ENCODE measurements at regions not wholly inside any gene's neighbourhood (a gene's known extent, or its start where the extent isn't known, plus 50 kb on each side); places are given as distances from the start of the nearest gene placed in this dataset.

DNA sequence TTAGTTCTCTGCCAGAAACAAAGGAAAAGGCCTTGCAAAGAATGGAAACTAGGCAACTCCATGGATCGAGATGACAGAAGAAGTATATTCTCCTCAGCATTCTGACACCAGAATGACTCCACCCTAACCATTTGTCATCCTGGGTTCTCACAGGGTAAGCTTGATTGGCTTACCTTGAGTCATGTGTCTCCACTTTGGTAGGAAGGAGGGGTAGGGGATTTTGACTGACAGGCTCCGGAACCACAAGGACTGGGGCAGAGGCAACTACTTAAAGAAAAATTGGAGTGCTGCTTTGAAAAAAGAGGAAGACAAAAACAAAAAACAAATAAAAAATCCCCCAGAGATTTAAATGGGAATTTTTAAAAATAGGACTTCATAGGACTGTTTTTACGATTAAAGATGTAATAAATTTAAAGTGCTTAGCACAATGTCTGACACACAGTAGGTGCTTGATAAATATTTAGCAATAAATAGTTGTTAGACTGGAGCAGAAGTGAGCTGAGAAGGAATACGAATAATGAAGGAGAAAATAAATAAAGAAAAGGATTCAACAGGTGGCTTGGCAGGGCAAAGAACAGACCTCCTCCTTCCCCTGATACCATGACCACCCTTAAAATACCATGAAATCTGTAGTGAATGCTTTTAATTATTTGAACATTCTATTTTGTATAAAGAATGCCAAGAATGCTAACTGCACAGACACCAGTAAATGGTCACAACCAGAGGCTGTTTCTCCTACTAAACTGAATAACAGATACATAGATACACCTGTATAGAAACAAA lies 230.2 kb downstream of the CDCA7 start:
- Histone ChIP-seq H3K9me3 (no peaks in the 10 kb centered on the region), H3K4me3 (no peak overlapping the region), H3K27ac (no peak overlapping the region), H3K4me1 (no peaks in the 10 kb centered on the region), H3K27me3 (no peaks in the 10 kb centered on the region), H3K36me3 (no peaks in the 10 kb centered on the region)
- DNase-seq: no peak
- TF ChIP-seq, protein P1, sequence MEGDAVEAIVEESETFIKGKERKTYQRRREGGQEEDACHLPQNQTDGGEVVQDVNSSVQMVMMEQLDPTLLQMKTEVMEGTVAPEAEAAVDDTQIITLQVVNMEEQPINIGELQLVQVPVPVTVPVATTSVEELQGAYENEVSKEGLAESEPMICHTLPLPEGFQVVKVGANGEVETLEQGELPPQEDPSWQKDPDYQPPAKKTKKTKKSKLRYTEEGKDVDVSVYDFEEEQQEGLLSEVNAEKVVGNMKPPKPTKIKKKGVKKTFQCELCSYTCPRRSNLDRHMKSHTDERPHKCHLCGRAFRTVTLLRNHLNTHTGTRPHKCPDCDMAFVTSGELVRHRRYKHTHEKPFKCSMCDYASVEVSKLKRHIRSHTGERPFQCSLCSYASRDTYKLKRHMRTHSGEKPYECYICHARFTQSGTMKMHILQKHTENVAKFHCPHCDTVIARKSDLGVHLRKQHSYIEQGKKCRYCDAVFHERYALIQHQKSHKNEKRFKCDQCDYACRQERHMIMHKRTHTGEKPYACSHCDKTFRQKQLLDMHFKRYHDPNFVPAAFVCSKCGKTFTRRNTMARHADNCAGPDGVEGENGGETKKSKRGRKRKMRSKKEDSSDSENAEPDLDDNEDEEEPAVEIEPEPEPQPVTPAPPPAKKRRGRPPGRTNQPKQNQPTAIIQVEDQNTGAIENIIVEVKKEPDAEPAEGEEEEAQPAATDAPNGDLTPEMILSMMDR (IDR thresholded peaks at IDR 0.05): no peak
- TF ChIP-seq POLR2A (IDR thresholded peaks at IDR 0.05): no peak
- intact Hi-C loops (cut with DNase I; ENCODE audit: low total_unique reads): no loop called here

DNA sequence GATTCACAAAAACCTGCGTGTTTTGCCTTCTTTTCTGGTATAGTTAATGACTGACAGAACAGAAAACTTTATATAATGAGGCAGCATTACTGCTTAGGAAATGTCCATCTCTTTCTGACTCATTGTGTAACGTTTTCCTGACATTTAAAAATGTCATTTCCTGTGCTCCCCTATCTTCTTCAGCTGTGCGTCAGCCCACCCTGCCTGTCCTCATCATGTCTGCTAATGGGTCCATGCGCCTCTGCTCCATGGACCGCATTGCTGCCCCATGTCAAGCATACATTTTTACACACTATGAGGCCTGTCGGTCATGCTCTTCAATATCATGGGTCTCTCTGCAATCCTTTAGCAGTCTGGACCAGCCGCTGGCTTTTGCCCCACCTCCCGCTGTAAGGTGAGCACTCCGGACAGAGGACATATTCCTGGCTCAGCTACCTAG lies 234.3 kb downstream of the CDCA7 start:
- TF ChIP-seq, protein P1 (IDR thresholded peaks at IDR 0.05): no peak
- no peak for TF ChIP-seq POLR2A (IDR thresholded peaks at IDR 0.05)
- Histone ChIP-seq H3K9me3 (no peaks in the 10 kb centered on the region), H3K4me3 (no peak overlapping the region), H3K36me3 (no peaks in the 10 kb centered on the region), H3K27me3 (no peaks in the 10 kb centered on the region), H3K4me1 (no peaks in the 10 kb centered on the region), H3K27ac (no peak overlapping the region)
- intact Hi-C loops (cut with DNase I; ENCODE audit: low total_unique reads): no loop called here
- DNase-seq: no peak

DNA sequence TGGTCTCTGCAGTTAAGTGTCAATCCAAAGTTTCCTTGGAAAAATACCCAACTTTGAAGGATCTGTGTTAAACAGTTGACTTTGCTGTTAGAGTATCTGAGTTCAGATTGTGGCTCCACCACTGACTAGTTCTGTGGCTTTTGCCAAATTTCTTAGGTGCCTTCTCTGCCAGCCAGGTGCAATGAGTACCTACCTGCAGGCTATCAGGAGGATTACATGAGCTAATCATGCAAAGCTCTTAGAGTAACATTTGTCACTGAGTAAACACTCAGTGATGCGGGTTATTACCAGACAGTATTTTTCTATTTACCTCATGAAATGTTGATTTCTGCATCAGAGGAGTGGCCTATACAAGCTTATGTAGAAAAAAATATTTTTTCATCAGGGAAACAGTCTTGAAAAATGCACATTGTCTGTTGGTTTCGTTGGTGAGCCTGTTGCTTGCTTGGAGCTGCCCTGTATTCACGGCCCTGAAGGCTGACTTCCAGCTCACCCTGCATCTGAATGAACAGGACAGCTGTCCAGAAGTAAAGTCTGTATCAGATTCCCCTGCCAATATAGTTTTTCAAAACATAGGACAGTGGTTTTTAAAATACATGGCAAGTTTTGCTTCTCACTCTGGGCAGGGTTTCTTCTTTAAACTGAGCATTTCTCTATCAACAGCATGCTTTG lies 235.1 kb downstream of the CDCA7 start:
- Histone ChIP-seq H3K4me3 (no peak overlapping the region), H3K27ac (no peak overlapping the region), H3K9me3 (no peaks in the 10 kb centered on the region), H3K27me3 (no peaks in the 10 kb centered on the region), H3K4me1 (no peaks in the 10 kb centered on the region), H3K36me3 (no peaks in the 10 kb centered on the region)
- no peak for TF ChIP-seq POLR2A (IDR thresholded peaks at IDR 0.05)
- TF ChIP-seq, protein P1 (IDR thresholded peaks at IDR 0.05): no peak
- intact Hi-C loops (cut with DNase I; ENCODE audit: low total_unique reads): no loop called here
- no peak for DNase-seq

DNA sequence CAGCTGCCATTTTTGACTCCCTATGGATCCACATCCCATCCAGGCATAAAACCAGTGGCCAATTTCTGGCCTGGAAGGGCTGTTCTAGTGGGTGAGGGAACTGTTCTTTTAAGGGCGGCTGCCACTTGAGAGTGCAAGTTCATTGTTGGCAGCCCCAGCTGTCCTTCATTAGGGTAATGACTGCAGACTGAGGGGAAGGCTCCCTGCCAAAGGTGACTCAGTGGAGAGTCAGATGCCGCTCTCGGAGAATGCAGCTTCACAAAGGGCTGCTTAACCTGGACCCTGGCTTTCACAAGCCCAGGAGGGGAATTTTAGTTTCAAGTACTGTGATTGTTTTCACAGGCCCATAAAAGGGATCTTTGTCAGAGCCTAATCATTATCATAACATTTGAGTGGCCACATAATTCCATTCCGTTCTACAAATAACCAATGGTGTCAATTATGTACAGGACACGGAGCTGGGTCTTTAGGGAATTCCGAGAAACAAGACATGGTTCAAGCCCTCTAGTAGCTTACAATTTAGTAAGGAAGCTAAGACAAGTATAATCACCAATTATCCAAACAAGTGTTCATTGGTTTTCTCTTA lies 235.7 kb downstream of the CDCA7 start:
- Histone ChIP-seq H3K4me1 (no peaks in the 10 kb centered on the region), H3K27me3 (no peaks in the 10 kb centered on the region), H3K4me3 (no peak overlapping the region), H3K9me3 (no peaks in the 10 kb centered on the region), H3K36me3 (no peaks in the 10 kb centered on the region), H3K27ac (no peak overlapping the region)
- DNase-seq: no peak
- intact Hi-C loops (cut with DNase I; ENCODE audit: low total_unique reads): no loop called here
- no peak for TF ChIP-seq POLR2A (IDR thresholded peaks at IDR 0.05)
- TF ChIP-seq, protein P1 (IDR thresholded peaks at IDR 0.05): no peak

DNA sequence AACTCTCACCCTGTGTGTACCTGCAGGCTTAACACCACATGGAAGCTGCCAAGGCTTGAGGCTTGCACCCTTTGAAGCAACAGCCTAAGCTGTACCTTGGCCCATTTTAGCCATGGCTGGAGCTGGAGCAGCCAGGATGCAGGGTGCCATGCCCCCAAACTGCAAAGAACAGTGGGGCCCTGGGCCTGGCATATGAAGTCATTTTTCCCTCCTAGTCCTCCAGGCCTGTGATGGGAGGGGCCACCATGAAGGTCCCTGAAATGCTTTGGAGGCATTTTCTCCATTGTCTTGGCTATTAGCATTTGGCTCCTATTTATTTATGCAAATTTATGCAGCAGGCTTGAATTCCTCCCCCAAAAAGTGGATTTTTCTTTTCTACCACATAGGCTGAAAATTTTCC lies 238.4 kb downstream of the CDCA7 start:
- no peaks in the 10 kb centered on the region for H3K27me3 ChIP-seq
- TF ChIP-seq, protein P1 (IDR thresholded peaks at IDR 0.05): no peak
- TF ChIP-seq POLR2A (IDR thresholded peaks at IDR 0.05): no peak
- H3K9me3 ChIP-seq: no peaks in the 10 kb centered on the region
- no peaks in the 10 kb centered on the region for H3K4me1 ChIP-seq
- intact Hi-C loops (cut with DNase I; ENCODE audit: low total_unique reads): no loop called here
- DNase-seq: no peak
- no peak overlapping the region for H3K27ac ChIP-seq
- no peak overlapping the region for H3K4me3 ChIP-seq
- H3K36me3 ChIP-seq: no peaks in the 10 kb centered on the region
